ENCODE measurements at regions not wholly inside any gene's neighbourhood (a gene's known extent, or its start where the extent isn't known, plus 50 kb on each side); places are given as distances from the start of the nearest gene placed in this dataset.
A peak's percentile ranks its signal among the peaks of the same experiment; 100 is the strongest.

GRCh38 chr4:178789279-178789678 lies 1347.0 kb upstream of the AGA start:
- DNase-seq (ENCODE audit: low spot score), result no peak

GRCh38 chr4:178799204-178799603 lies 1357.0 kb upstream of the AGA start:
- no peak for DNase-seq (ENCODE audit: low spot score)

GRCh38 chr4:178808106-178808505 lies 1365.9 kb upstream of the AGA start:
- DNase-seq (ENCODE audit: low spot score), result no peak

GRCh38 chr4:178809921-178810320 lies 1367.7 kb upstream of the AGA start:
- DNase-seq (ENCODE audit: low spot score), result no peak

- no peak for DNase-seq (ENCODE audit: low spot score)
Measured at GRCh38 chr4:178811356-178811755, 1369.1 kb upstream of the AGA start.

- no peak for DNase-seq (ENCODE audit: low spot score)
Measured at GRCh38 chr4:178812866-178813265, 1370.6 kb upstream of the AGA start.

- no peak for DNase-seq (ENCODE audit: low spot score)
Measured at GRCh38 chr4:178814908-178815307, 1372.7 kb upstream of the AGA start.

GRCh38 chr4:178823673-178824295 lies 1381.5 kb upstream of the AGA start:
- no peak for DNase-seq (ENCODE audit: low spot score)

- no peak for DNase-seq (ENCODE audit: low spot score)
Measured at GRCh38 chr4:178836865-178837264, 1394.6 kb upstream of the AGA start.

- DNase-seq (ENCODE audit: low spot score), result no peak
Measured at GRCh38 chr4:178838776-178839175, 1396.5 kb upstream of the AGA start.

- DNase-seq (ENCODE audit: low spot score), result no peak
Measured at GRCh38 chr4:178856139-178856800, 1414.0 kb upstream of the AGA start.

- DNase-seq (ENCODE audit: low spot score), result no peak
Measured at GRCh38 chr4:178871476-178871875, 1429.2 kb upstream of the AGA start.

- no peak for DNase-seq (ENCODE audit: low spot score)
Measured at GRCh38 chr4:178881937-178882336, 1439.7 kb upstream of the AGA start.

- no peak for DNase-seq (ENCODE audit: low spot score)
Measured at GRCh38 chr4:178894126-178894525, 1451.9 kb upstream of the AGA start.

GRCh38 chr4:178899084-178899483 lies 1456.8 kb upstream of the AGA start:
- DNase-seq (ENCODE audit: low spot score), result no peak

- DNase-seq (ENCODE audit: low spot score), result no peak
Measured at GRCh38 chr4:178917756-178918155, 1475.5 kb upstream of the AGA start.

GRCh38 chr4:178937130-178937529 lies 1494.9 kb upstream of the AGA start:
- DNase-seq (ENCODE audit: low spot score), result peak; percentile 16

- DNase-seq (ENCODE audit: low spot score), result no peak
Measured at GRCh38 chr4:178941975-178942374, 1499.7 kb upstream of the AGA start.

GRCh38 chr4:178953447-178954120 lies 1511.3 kb upstream of the AGA start:
- no peak for DNase-seq (ENCODE audit: low spot score)

- DNase-seq (ENCODE audit: low spot score), result no peak
Measured at GRCh38 chr4:178955614-178956013, 1513.4 kb upstream of the AGA start.

- DNase-seq (ENCODE audit: low spot score), result no peak
Measured at GRCh38 chr4:178958725-178959440, 1516.6 kb upstream of the AGA start.

- no peak for DNase-seq (ENCODE audit: low spot score)
Measured at GRCh38 chr4:178963446-178964045, 1521.3 kb upstream of the AGA start.
